ENCODE measurements at regions not wholly inside any gene's neighbourhood (a gene's known extent, or its start where the extent isn't known, plus 50 kb on each side); places are given as distances from the start of the nearest gene placed in this dataset.

DNA sequence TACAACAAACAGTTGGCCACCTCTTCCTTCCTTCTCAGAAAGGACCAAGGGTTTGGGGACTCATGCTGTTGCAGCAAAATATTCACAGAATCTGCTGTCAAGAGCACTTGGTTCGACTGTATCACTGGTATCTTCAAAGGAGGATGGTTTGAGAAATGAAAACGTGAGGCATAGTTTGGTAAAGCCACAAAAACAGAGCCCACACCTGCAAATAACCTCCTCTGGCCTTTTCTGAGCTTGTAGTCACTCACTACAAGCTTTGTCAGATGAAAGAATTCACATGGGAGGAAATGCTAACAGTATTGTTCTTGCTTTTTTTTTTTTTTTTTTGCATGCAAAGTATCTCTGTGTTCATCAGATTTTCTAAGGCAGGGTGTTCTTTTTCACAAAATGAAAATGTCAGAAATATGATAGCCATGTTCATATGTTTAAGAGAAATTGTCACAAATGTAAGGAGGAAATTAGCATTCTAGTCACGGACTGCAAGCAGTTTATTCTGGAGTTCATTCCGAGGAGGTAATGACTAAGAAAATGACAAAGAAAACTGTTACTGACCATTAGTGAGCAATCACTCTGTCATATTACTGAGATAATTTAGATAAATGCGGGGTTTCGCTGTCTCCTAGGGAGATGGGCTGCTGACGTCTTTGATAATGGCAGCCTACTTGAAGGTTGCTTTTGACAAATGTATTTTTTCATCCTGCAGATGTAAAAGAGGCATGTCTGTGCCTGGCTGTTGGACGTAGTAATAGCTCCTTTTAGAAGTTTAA is 117.8 kb upstream of the MYO3A start:
- no peak for DNase-seq (ENCODE audit: extremely low read depth, low read depth)

DNA sequence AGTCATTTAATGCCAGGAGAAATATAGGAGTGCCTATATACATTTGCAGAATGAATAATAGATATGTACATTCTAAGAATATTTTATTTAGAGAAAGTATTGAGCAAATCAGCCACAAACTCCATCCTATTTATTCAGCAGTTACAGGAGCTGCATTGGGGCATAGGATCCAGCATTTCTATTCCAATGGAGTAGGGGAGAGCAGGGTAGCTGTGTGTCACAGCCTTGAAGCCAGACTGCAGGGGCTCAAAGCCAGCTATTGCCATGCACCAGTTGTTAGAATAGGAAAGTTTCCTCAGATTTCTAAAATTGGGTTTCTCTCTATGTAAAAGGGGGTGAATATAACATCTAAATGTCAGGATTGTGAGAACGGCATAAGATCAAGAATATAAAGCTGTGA is 116.8 kb upstream of the MYO3A start:
- no peak for TF ChIP-seq CTCF (IDR thresholded peaks at IDR 0.05; ENCODE audit: low read depth, low read length)
- DNase-seq (ENCODE audit: extremely low read depth, low read depth) = no peak

More for the DNA sequence above, 117.8 kb upstream of the MYO3A start:
- TF ChIP-seq CTCF (IDR thresholded peaks at IDR 0.05; ENCODE audit: low read depth, low read length) = no peak

DNA sequence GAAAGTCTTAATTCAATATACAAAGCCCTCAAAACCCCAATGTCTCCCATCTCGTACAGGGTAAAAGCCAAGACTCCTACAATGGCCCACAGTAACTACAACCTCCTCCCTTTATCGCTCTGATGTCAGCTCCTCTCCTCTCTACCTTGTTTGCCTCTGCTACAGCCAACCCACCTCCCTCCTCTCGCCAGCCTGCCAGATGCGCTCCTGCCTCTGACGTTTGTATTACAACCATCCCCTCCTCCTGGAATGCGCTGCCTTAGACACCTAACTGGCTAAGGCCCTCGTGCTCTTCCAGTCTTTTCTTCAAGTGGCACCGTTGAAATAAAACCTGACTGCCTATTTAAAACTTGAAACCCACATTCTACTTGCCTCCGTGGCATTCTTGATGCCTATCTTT is 115.3 kb upstream of the MYO3A start:
- no peak for TF ChIP-seq CTCF (IDR thresholded peaks at IDR 0.05; ENCODE audit: low read depth, low read length)

DNA sequence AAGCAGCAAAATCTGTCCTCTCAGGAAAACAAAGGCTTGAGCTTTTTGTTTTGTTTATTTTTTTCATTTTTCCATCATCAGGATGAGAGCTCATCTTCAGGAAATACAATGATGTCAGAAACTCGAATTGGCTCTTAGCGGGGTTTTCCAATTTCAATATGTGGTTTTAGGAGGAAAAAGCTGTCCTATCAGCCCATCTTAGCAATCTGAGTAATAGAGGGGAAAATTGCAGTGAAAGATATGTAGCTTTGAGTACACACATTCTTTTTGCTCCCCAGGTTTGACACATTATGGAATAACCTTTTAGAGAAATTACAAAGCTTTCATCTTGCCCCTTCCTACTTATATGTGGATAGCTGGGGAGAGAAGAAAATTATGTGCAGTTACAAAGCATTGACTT is 113.6 kb upstream of the MYO3A start:
- DNase-seq (ENCODE audit: extremely low read depth, low read depth) = no peak
- TF ChIP-seq CTCF (IDR thresholded peaks at IDR 0.05; ENCODE audit: low read depth, low read length) = no peak

More for the DNA sequence above, 115.3 kb upstream of the MYO3A start:
- DNase-seq (ENCODE audit: extremely low read depth, low read depth) = no peak

- TF ChIP-seq CTCF (IDR thresholded peaks at IDR 0.05; ENCODE audit: low read depth, low read length) = no peak
- DNase-seq (ENCODE audit: extremely low read depth, low read depth) = no peak
Observed at GRCh38 chr10:25820874-25821273, 113.2 kb upstream of the MYO3A start.

DNA sequence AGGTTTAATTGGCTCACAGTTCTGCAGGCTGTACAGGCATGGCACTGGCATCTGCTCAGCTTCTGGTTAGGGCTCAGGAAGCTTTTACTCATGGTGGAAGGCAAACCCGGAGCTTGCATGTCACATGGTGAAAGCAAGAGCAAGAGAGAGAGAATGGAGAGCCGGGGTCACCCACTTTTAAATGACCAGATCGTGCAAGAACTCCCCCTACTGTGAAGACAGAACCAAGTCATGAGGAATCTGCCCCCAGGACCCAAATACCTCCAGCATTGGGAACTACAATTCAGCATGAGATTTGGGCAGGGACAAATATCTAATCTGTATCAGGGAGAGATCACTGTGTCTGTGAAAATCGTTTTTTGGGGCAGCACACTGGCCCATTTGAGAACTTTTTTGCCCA is 110.0 kb upstream of the MYO3A start:
- no peak for TF ChIP-seq CTCF (IDR thresholded peaks at IDR 0.05; ENCODE audit: low read depth, low read length)
- no peak for DNase-seq (ENCODE audit: extremely low read depth, low read depth)

GRCh38 chr10:25828475-25828874 is 105.6 kb upstream of the MYO3A start:
- DNase-seq (ENCODE audit: extremely low read depth, low read depth) = no peak
- no peak for TF ChIP-seq CTCF (IDR thresholded peaks at IDR 0.05; ENCODE audit: low read depth, low read length)
